ENCODE measurements at regions not wholly inside any gene's neighbourhood (a gene's known extent, or its start where the extent isn't known, plus 50 kb on each side); places are given as distances from the start of the nearest gene placed in this dataset.

DNA sequence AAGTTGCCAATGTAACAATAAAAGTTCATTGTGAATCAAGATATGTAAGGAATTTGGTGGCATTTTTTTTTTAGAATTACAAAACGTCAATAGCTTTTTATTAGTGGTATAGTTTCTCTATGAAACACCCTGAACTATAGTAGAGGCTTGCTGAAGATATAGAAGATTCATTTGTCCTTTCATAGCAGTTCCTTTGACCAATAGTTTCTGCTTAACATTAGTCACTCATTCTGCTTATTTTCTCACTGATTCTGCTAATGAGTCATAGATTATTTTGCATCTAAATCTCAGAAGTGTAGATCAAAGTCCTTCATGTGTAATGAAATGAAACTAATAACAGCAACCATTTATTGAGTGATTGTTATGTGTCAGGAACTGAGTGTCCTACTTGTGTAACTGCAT is 205.0 kb upstream of the TET2 start:
- TF ChIP-seq, protein P1, sequence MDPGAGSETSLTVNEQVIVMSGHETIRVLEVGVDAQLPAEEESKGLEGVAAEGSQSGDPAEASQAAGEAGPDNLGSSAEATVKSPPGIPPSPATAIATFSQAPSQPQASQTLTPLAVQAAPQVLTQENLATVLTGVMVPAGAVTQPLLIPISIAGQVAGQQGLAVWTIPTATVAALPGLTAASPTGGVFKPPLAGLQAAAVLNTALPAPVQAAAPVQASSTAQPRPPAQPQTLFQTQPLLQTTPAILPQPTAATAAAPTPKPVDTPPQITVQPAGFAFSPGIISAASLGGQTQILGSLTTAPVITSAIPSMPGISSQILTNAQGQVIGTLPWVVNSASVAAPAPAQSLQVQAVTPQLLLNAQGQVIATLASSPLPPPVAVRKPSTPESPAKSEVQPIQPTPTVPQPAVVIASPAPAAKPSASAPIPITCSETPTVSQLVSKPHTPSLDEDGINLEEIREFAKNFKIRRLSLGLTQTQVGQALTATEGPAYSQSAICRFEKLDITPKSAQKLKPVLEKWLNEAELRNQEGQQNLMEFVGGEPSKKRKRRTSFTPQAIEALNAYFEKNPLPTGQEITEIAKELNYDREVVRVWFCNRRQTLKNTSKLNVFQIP (CRISPR knock-in tag; IDR thresholded peaks at IDR 0.05; ENCODE audit: borderline replicate concordance, low read depth): no peak
- TF ChIP-seq ESRRG (CRISPR knock-in tag; IDR thresholded peaks at IDR 0.05): no peak
- no peak for TF ChIP-seq ZFP3 (CRISPR knock-in tag; IDR thresholded peaks at IDR 0.05)
- TF ChIP-seq ARNTL (CRISPR knock-in tag; IDR thresholded peaks at IDR 0.05; ENCODE audit: borderline replicate concordance, low read depth): no peak

Measured in SK-N-SH treated with all-trans-retinoic acid at 6 μM for 48 hours (cell line).